Liver (tissue), 3 donors: ENCODE measurements at regions not wholly inside any gene's neighbourhood (a gene's known extent, or its start where the extent isn't known, plus 50 kb on each side); places are given as distances from the start of the nearest gene placed in this dataset.

ENCODE experiments used
- FOXA2 ChIP-seq: IDR thresholded peaks from 2 replicates; pipeline ENCODE4 v1.6.1; 2016; ENCODE audit warnings: antibody characterized with exemption
- GABPA ChIP-seq, 2 donors: IDR thresholded peaks in 1 of 2; conservative IDR thresholded peaks in 1 of 2; 2 replicates each; pipeline ENCODE4 v1.6.1; 2016; ENCODE audit warnings: antibody characterized with exemption in 2 of 2, mild to moderate bottlenecking in 1 of 2, moderate library complexity in 1 of 2
- JUND ChIP-seq, 2 donors: IDR thresholded peaks; 2 replicates each; pipeline ENCODE4 v1.6.1; 2016; ENCODE audit warnings: antibody characterized with exemption in 2 of 2
- RAD21 ChIP-seq, 2 donors: IDR thresholded peaks; 2 replicates each; pipeline ENCODE4 v1.6.1; 2016; ENCODE audit warnings: antibody characterized with exemption in 2 of 2, mild to moderate bottlenecking in 2 of 2
- RXRA ChIP-seq, 2 donors: IDR thresholded peaks; 2 replicates each; pipeline ENCODE4 v1.6.1; 2017 to 2018; ENCODE audit warnings: antibody characterized with exemption in 2 of 2, mild to moderate bottlenecking in 1 of 2
- SP1 ChIP-seq: IDR thresholded peaks from 2 replicates; pipeline ENCODE4 v1.6.1; 2018; ENCODE audit warnings: antibody characterized with exemption, mild to moderate bottlenecking
- TAF1 ChIP-seq: conservative IDR thresholded peaks from 2 replicates; pipeline ENCODE4 v1.6.1; 2016; ENCODE audit warnings: antibody characterized with exemption, mild to moderate bottlenecking
- TF ChIP-seq, protein P1 (sequence below): fragments of 150-350 bp; IDR thresholded peaks from 2 replicates; pipeline ENCODE4 v1.5.1; 2017; ENCODE audit warnings: improper control_type of control experiment, low read depth, low read length; ENCODE audit not compliant: missing input control
- TF ChIP-seq, protein P2 (sequence below): IDR thresholded peaks from 2 replicates; pipeline ENCODE4 v1.6.1; 2016; ENCODE audit warnings: antibody characterized with exemption
- TF ChIP-seq, protein P3 (sequence below): IDR thresholded peaks from 2 replicates; pipeline ENCODE4 v1.6.1; 2016; ENCODE audit warnings: antibody characterized with exemption, mild to moderate bottlenecking
- donor health status: healthy.
- donor health status: healthy.

DNA sequence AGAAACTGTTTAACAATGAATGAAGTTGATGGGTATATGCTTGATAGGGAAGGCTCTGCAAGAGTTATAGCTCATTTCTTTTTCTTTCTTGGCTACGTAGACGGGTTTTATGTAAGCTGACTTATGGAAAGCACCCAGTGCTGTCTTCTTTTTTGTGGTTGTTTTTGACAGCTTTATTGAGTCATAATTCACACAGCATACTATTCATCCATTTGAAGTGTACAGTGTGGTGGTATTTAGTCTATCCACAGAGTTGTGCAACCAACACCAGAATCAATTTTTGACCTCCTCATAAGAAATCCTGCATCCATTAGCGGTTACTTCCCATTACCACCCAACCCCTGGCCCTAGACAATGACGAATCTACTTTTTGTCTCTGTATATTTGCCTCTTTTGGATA is 240.6 kb upstream of the KIAA1217 start:
- TF ChIP-seq, protein P1, sequence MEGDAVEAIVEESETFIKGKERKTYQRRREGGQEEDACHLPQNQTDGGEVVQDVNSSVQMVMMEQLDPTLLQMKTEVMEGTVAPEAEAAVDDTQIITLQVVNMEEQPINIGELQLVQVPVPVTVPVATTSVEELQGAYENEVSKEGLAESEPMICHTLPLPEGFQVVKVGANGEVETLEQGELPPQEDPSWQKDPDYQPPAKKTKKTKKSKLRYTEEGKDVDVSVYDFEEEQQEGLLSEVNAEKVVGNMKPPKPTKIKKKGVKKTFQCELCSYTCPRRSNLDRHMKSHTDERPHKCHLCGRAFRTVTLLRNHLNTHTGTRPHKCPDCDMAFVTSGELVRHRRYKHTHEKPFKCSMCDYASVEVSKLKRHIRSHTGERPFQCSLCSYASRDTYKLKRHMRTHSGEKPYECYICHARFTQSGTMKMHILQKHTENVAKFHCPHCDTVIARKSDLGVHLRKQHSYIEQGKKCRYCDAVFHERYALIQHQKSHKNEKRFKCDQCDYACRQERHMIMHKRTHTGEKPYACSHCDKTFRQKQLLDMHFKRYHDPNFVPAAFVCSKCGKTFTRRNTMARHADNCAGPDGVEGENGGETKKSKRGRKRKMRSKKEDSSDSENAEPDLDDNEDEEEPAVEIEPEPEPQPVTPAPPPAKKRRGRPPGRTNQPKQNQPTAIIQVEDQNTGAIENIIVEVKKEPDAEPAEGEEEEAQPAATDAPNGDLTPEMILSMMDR = no peak
- TF ChIP-seq JUND (IDR thresholded peaks at IDR 0.05) = no peak
- no peak for TF ChIP-seq TAF1
- TF ChIP-seq GABPA (IDR thresholded peaks at IDR 0.05 in 1 of 2, conservative IDR thresholded peaks at IDR 0.05 in 1 of 2) = no peak
- TF ChIP-seq RXRA (IDR thresholded peaks at IDR 0.05) = no peak
- TF ChIP-seq, protein P2, sequence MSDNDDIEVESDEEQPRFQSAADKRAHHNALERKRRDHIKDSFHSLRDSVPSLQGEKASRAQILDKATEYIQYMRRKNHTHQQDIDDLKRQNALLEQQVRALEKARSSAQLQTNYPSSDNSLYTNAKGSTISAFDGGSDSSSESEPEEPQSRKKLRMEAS = no peak
- TF ChIP-seq FOXA2 = no peak
- TF ChIP-seq SP1 = no peak
- TF ChIP-seq RAD21 (IDR thresholded peaks at IDR 0.05) = no peak
- TF ChIP-seq, protein P3, sequence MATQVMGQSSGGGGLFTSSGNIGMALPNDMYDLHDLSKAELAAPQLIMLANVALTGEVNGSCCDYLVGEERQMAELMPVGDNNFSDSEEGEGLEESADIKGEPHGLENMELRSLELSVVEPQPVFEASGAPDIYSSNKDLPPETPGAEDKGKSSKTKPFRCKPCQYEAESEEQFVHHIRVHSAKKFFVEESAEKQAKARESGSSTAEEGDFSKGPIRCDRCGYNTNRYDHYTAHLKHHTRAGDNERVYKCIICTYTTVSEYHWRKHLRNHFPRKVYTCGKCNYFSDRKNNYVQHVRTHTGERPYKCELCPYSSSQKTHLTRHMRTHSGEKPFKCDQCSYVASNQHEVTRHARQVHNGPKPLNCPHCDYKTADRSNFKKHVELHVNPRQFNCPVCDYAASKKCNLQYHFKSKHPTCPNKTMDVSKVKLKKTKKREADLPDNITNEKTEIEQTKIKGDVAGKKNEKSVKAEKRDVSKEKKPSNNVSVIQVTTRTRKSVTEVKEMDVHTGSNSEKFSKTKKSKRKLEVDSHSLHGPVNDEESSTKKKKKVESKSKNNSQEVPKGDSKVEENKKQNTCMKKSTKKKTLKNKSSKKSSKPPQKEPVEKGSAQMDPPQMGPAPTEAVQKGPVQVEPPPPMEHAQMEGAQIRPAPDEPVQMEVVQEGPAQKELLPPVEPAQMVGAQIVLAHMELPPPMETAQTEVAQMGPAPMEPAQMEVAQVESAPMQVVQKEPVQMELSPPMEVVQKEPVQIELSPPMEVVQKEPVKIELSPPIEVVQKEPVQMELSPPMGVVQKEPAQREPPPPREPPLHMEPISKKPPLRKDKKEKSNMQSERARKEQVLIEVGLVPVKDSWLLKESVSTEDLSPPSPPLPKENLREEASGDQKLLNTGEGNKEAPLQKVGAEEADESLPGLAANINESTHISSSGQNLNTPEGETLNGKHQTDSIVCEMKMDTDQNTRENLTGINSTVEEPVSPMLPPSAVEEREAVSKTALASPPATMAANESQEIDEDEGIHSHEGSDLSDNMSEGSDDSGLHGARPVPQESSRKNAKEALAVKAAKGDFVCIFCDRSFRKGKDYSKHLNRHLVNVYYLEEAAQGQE = no peak
